GM18951 (cell line): ENCODE measurements at regions not wholly inside any gene's neighbourhood (a gene's known extent, or its start where the extent isn't known, plus 50 kb on each side); places are given as distances from the start of the nearest gene placed in this dataset.

Source experiments
- POLR2A ChIP-seq: IDR thresholded peaks from 4 replicates; pipeline ENCODE4 v1.6.1; 2011; ENCODE audit warnings: mild to moderate bottlenecking; ENCODE audit not compliant: insufficient read length, insufficient read depth; ENCODE audit errors: extremely low read depth
- in situ Hi-C: fragments of 300-500 bp; cut with MboI; formaldehyde crosslinking; loops from one replicate; pipeline ENCODE4 v1.12.0; 2022; ENCODE audit warnings: low sequenced_read_pairs, mixed read lengths, inconsistent platforms; ENCODE audit not compliant: unreplicated experiment

GRCh38 chr1:24999426-24999825, 69.3 kb upstream of the RUNX3 start:
- in situ Hi-C loops = no loop called here
- no peak for TF ChIP-seq POLR2A

GRCh38 chr1:24998563-24999245, 68.6 kb upstream of the RUNX3 start:
- no peak for TF ChIP-seq POLR2A
- in situ Hi-C loops = no loop called here

GRCh38 chr1:24996983-24997893, 67.2 kb upstream of the RUNX3 start:
- in situ Hi-C loops = no loop called here

GRCh38 chr1:24996456-24996855, 66.4 kb upstream of the RUNX3 start:
- in situ Hi-C loops = no loop called here
- TF ChIP-seq POLR2A = no peak

More at GRCh38 chr1:24996983-24997893, 67.2 kb upstream of the RUNX3 start:
- no peak for TF ChIP-seq POLR2A

- no peak for TF ChIP-seq POLR2A
- in situ Hi-C loops = no loop called here
Measured at GRCh38 chr1:24995661-24996060, 65.6 kb upstream of the RUNX3 start.

GRCh38 chr1:24995140-24995539, 65.1 kb upstream of the RUNX3 start:
- in situ Hi-C loops = no loop called here

GRCh38 chr1:24993871-24994580, 64.0 kb upstream of the RUNX3 start:
- in situ Hi-C loops = no loop called here
- TF ChIP-seq POLR2A = no peak

More at GRCh38 chr1:24995140-24995539, 65.1 kb upstream of the RUNX3 start:
- no peak for TF ChIP-seq POLR2A

GRCh38 chr1:24992761-24993211, 62.7 kb upstream of the RUNX3 start:
- in situ Hi-C loops = no loop called here
- TF ChIP-seq POLR2A = no peak

- in situ Hi-C loops = no loop called here
- TF ChIP-seq POLR2A = no peak
Measured at GRCh38 chr1:24992124-24992760, 62.2 kb upstream of the RUNX3 start.

- TF ChIP-seq POLR2A = no peak
- in situ Hi-C loops = no loop called here
Measured at GRCh38 chr1:24991697-24992096, 61.6 kb upstream of the RUNX3 start.

- TF ChIP-seq POLR2A = no peak
- in situ Hi-C loops = no loop called here
Measured at GRCh38 chr1:24990779-24991641, 60.9 kb upstream of the RUNX3 start.

- TF ChIP-seq POLR2A = no peak
- in situ Hi-C loops = no loop called here
Measured at GRCh38 chr1:24990136-24990535, 60.1 kb upstream of the RUNX3 start.

- no peak for TF ChIP-seq POLR2A
- in situ Hi-C loops = no loop called here
Measured at GRCh38 chr1:24989082-24989481, 59.0 kb upstream of the RUNX3 start.
